NCI-H524 treated with DMSO at 0.1 percent for 48 hours (cell line): ENCODE measurements at regions not wholly inside any gene's neighbourhood (a gene's known extent, or its start where the extent isn't known, plus 50 kb on each side); places are given as distances from the start of the nearest gene placed in this dataset.

Experiments
- DNase-seq: peaks from one replicate; lab custom pipeline; 2025; lab: John Stamatoyannopoulos, UW

DNA sequence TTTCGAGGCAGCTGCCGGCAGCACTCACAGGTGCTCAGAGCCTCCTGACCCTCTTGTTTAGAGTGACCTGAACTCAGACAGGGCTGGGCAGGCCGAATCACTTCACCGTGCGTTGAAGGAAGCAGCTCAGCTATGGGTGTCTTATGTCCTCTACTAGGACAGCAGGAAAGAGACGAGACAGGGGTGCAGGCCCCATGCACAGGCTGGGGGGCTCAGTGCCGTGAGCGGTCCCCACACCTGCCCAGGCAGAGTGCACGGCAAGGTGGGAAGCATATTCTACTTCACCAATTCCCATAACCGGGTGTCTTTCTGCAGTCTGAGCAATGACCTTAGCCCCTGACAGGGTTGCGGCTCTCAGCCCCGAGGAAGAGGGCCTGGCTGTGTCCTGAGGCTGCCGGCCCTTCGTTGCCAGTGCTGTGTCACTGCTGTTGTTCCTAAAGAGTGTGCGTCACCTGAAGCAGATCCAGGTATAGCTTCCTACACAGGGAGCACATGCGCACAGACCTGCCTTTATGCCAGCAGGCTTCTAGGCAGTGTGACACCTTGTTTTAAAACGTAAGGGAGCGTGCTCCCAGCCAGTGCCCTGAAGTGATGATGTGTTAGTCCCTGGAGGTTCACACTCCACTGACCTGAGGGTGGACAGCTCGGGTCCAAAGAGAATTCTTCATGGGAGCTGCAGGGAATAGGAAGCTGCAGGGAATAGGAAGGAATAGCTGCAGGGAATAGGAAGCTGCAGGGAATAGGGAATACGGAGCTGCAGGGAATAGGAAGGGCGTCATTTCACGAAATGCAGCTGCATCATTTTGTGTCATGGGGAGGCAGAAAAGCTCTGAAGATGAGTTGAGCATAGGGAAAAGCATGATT, 207.9 kb upstream of the SALL3 start:
- DNase-seq = no peak

DNA sequence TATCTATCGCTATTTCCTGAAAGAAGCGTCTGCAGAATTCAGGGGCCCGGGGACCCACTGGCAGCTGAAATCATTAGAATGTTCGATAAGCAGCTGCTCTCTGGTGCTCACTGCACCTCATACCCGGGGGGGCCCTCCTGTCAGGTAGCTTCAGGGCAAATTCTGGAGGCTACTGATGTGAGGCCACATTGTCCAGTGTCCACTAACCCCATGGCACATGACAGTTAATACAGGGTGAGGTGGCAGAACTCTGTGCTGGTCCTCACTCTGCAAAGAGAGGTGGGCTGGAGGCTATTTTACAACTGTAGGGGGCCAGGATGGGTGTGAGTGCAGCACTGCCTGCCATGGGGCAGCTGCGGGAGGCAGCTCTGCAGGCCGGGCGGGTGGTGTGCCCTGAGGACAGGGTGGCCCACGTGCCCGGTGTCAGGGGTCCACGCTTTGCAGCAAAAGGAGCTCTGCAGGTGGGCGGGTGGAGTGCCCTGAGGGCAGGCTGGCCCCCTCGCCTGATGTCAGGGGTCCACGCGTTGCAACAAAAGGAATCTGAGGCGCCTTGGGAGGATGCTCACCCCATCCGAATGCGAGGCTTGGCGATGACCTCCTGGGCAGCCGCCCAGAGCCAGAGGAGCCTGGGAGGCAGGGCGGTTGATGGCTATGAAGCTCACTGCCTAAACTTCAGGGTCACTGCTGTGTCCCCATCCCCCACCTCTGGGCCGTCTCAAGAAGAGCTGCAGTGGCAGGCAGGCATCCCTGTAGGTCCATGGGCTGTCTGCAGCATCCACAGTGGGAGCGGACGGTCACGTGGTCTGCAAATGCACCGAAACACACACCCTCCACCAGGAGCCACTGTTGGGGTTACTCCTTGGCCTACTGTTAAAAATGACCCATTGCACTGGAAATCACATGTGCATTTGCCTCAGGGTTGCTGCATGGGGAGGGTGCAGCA, 207.0 kb upstream of the SALL3 start:
- DNase-seq = no peak

DNA sequence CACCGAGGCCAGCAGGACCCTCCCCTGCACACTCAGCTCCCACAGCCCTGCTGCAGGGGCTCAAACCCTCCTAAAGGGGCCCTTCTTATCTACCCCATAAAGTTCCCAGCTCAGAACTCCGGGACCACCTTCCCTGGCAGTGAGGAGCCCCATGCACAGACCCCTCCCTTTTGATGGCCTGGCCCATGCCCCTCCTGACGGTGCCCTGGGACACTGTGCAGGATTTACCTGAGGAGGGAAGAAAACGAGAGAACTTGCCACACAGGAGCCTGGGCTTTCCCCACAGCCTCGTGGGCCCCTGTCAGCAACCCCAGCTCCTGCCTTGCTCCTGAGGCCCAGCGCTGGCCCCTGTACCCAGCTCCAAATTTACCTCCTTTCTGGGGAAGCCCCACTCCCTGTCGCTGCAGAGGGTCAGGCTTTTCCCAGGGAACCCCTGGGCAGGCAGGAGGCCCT, 206.3 kb upstream of the SALL3 start:
- DNase-seq = no peak

DNA sequence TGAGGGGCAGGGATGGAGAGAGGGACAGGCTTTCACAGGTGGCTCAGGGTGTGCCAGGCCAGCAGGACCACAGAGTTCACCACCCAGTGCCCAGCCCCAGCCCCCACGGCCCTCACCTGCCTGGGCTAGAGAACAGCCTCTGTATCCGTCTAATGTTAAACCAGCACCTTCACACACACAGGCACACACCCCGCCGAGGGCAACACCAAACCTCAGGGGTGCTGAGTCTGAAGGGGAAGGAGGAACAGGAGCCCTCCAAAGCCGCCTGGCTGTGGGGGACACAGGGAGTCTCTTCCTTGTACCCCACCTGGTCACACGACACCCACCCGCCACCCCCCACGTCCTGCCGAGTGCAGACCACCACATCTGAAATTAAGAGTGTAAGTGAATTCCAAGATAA, 205.8 kb upstream of the SALL3 start:
- DNase-seq = no peak

DNA sequence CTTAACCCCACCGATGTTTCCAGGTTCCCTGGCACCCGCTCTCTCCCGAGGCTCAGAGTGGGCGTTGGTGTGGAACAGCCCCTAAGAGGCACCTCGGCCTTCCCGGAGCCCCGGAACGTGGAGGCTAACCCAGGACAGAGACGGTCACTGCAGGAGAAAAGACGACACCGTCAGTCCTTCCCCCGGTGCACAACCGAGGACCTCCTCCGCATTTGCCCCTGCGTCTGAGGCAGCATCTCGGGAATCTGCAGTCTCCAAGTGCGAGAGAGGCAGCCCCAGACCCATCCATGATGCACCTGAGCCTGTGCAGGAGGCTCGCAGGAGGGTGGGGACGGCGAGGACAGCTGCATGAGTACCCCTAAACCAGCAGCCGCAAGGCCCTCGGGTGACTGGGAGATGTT, 204.9 kb upstream of the SALL3 start:
- DNase-seq = no peak

DNA sequence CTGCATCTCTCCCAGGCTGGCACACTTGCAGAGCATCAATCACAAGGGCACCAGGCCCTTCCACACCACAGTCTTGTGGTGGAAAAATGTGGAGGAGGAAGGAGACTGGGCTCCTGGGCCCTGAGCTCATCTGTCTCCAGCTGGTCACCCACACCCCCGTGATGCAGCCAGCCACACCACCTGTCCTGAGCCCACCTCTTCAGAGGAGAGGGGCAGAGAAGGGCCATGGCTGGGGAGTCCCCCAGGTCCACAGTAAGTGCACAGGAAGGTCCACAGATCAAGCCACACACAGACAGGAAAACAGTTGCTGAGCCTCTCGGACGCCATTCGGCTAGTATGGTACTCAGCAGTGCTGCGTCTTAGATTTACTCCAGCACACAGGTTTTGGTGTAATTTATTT, 203.5 kb upstream of the SALL3 start:
- DNase-seq = no peak

DNA sequence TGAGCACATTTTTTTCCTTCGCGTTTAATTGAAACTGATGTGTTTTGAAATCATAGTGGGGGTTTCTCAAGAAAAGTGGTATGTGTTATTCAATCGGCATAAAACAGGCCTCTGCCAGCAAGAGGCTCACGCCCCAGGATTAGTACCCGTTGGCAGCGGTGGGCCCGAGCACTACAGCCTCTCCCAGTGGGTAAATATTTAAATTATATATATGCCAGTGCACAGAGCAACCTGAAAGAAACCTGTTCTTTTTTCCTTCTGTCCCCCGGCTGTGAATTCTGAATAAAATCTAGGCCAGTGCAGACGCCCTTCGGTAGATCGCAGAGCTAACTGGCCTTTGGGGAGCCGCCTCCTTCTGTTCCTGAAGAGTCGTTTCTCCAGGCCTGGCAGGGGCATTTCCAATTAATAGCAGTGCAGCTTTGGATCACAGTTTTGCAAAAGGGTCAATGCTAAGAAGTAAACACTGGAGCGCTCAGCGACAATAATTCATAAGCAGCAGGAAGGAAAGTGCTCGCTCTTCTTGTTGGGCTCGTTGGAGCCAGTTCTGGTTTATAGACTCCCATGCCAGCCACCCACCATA, 202.8 kb upstream of the SALL3 start:
- no peak for DNase-seq

DNA sequence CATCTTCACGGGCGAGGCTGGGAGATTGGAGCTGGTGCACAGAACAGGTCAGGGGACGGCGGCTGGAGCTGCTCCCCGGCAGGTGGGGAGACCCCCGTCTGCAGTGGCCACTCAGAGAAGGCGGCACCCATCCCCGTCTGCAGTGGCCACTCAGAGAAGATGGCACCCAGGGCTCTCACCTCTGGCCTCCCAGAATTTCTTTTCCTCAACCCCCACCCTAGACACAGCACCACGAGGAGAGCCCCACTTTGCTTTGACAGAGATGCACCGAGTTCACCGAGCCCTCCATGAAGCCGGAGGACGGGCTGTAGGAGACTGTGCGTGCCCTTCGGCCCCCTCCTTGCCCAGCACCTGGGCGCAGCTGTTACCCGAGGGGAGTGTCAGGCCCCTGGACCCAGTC, 201.6 kb upstream of the SALL3 start:
- no peak for DNase-seq

DNA sequence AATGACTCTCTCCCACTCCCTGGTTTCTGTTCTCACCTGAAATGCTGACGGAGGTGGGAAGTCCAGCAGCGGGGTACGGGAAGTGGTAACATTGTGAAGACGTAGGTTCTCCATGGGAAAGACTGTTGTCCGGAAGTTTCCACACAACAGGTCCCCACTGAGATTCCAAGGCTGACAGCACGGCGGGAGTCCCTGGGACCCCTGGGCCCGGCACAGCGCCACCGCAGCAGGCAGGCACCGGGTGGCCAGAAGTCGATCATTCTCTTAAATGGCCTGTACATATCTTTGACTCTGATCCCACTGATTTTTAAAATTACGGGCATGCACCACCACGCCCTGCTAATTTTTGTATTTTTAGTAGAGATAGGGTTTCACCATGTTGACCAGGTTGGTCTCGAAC, 201.0 kb upstream of the SALL3 start:
- no peak for DNase-seq

DNA sequence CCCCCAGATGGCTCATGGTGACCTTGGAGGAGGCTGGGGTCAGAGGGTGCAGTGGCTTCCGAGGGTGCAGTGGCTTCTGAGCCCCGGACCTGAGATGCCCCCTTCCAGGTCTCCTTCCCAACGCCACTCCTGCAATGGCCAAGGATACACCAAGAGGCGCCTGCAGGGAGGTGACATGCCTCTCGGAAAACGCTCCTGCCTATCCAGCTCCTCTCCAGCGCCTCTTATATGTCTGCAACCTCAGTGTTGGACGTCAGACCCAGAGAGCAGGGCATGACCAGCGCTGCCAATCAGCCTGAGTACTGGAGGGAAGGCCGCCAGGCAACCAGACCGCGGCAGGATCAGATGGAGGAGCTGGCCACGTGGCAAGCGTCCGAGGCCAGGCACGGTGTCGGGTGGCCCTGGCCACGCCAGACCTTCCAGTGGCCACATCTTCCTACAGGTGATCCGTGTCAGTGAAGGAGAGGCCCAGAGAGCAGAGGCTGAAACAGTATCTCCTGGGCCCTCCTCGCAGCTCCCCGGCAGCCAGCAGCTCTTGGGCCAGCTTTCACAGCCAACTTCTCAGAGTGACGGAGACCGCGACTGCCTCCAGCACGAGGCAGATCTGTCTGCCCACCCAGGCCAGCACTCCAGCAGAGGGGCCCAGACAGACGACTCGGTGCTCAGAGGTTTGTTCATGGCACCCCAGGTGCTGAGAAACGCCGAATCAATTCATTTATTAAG, 199.5 kb upstream of the SALL3 start:
- DNase-seq = no peak

DNA sequence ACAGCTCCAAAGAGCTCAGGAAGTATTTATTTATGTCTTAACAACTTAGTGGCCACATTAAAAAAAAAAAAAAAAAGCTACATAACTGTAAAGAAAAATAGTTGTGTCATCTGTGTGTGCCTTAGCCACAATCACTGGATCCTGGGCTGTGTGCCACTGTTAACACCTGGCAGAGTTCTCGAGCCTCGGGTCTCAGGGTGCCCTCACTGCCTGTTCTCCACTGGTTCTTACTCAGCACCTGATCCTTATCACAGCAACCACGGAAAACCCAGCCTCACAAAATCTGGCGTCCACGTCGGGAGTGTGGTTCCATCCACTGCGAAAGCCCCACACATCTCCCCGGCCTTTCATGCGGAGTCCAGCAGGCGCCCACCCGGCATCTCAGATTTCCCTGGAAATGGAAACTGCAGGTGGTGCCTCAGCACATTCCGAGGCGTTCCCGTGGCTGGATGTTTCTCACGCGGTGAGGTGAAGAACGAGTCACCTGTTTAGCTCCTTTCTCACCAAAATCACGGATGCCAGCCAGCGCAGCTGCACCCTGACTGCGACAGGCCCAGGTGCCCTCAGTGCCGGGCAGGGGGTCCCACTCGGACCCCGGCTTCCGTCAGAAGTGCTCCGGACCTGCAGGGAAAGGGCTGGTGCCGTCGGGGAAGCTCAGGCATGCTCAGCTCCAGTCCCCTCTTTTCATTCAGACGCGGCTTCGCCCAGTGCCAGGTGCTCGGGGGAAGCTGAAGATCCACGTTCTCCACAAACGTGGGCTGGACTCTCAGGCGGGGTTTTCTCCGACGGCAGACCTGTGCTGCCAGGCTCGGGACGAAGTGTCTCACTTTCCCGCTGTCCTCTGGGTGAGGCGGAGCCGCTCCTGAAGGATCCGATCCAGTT, 198.7 kb upstream of the SALL3 start:
- DNase-seq = no peak

DNA sequence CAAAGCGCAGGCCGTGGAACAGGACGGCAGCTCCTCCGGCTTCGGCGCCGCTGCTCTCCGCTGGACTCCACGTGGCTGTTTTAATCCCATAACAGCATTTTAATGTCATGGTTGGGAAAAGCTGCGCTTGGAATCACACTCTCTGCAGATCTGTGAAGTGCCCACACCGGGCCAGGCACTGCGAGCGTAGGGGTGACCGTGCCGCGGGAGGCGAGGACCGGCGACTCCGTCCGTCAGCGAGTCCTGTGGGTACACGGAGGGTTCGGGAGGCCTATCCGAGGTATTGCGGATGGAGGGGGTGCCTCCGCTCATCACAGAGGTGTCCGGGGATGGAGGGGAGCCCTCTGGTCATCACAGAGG, 198.0 kb upstream of the SALL3 start:
- no peak for DNase-seq

DNA sequence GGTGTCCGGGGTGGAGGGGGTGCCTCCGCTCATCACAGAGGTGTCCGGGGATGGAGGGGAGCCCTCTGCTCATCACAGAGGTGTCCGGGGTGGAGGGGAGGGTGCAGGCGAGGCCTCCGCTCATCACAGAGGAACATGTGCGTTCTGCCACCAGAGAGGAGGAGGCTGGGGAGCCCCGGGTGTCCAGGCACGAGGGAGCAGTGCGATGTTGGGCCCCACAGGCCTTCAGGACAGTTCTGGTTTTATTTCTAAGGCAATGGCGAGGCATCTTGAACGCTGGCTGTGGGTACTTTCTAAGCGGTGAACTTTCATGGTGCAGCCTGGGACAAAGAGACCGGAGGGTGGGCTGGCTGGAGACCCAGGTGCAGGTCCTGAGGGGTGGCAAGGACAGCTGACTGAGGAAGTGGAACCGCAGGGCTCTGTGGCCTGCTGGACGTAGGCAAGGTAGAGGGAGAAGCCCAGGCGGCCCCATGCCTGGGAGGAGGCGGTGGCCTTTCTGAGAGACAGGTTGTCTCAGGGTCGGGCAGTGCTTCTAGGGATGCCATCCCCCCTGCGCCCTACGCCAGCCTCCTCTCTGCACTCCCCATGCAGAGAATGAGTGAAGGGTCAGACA, 196.6 kb upstream of the SALL3 start:
- no peak for DNase-seq

DNA sequence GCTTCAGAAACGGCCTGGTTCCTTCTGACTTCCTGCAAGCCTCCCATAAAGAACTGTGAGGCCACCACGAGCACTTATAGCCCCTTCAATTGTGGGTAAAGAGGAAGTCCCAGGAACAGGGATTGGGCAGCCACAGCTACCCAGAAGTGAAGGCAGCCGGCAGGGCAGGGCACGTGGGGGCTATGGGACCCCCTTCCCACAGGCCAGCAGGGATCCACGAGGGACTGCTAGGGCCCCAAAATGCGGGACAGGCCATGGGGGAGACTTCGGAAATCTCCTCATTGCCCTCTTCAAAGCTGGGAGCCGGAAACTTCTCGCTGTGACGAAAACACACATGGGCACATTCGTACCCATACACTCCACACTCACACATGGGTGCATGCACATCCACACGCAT, 196.1 kb upstream of the SALL3 start:
- DNase-seq = no peak

DNA sequence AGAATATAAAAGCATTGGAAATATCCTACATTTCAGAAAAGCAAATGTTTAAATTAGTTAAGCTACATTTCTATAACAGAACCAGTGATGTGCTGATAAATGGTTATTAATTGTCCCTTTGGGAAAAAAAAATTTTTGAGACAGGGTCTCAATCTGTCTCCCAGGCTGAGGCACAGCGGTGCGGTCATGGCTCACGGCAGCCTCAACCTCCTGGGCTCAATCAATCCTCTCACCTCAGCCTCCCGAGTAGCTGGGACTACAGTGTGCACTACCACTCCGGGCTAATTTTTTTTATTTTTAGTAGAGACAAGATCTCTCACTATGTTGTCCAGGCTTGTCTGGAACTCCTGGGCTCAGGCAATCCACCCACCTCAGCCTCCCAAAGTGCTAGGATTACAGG, 194.8 kb upstream of the SALL3 start:
- DNase-seq = no peak

DNA sequence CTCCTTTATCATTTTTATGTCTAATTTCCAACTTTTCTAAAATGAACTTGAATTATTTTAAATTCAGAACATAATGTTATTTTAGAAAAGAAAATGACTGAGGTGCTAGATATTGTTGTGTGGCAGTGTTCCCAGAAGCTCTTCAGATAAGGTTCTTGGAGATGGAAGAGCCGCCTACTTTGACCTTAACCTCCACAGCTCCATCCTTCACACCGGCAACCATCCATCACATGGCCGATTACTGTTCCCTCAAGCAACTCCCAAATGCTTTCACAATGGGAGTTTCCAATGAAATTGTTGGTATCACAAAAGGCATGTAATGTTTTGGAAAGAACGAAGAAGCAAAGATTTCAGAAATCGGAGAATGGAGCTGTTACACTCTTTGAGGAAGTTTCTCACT, 193.9 kb upstream of the SALL3 start:
- no peak for DNase-seq

DNA sequence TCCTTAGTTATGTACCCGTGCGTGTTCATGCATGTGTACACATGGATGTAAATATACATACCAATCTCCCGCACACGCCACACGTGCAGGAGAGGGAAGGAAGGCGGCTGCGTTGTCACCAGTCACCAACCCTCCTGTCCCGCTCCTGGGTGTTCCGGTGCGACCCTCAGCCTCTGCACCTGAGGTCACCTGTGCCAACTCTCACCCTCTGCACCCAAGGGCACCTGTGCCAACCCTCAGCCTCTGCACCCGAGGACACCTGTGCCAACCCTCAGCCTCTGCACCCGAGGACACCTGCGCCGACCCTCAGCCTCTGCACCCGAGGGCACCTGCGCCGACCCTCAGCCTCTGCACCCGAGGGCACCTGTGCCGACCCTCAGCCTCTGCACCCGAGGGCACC, 192.8 kb upstream of the SALL3 start:
- no peak for DNase-seq

DNA sequence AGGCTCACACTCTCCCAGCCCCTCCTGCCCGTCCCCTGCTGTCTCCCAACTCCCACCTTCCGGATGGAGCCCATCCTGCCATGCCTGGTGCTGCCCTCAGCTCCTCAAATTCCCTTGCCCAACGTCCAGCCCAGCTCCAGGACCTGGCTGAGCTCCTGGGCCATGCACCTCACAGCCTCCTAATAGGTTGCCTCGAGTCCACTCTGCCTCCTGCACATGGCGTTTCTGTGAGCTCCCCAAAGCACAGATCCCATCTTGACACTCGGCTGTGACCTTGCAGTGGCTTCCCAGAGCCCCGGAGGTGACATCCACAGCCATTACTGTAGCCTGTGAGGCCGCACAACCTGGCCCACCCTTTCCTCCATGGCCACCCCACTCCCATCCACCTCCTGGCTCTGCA, 191.9 kb upstream of the SALL3 start:
- DNase-seq = no peak

DNA sequence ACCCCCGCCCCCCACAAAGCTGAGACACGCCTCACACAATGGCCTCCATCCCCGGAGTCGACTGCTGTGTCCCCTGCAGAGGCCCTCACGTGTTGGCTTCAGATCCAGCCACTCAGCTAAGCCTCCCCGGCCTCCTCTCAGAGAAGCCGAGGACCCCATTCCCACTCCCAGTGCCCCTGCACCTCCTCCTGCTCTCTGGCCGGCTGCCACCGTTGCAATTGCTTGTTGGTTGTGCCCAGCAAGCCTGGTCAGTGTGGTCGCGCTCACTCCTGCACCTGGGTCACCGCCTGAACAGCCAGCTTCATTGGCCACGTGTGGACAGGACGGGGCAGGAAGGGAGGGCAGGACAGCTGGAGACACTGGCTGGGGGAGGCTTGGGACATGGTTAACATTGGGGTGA, 191.5 kb upstream of the SALL3 start:
- DNase-seq = no peak

DNA sequence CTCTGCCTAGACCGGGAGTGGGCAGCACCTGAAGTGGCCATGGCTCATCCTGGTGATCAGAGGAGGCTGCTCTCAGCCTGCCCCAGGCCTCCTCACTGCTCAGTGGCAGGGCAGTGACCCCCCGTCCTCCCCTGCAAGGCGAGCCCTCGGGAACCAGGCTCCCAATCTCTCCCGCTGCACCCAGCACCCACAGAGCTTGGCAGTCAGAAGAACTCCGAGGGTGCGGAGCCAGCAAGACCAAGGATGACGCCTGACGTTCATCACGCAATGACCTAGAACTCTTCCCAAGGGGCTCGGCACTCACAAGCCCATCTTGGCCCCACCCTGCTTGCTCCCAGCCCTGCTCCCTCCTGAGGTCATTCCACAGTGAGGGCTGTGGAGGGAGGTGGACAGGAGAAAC, 189.8 kb upstream of the SALL3 start:
- no peak for DNase-seq

DNA sequence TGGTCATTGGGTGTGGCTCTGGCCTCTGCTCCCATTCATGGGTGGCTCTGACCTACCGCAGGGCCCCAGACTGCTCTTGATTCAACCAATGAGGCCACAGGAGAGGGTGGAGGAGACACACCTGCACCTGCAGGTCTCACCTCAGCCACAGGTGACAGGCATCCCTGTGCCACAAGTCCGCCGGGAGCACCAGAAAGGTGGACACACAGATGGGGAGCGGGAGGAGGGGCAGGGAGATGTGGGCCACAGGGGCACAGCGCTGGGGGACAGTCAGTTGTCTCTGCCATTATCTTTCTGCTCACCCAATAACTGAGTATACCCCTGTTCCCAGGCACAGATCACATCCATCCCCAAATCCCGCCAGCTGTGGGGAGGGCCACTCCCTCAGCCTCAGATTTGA, 189.1 kb upstream of the SALL3 start:
- no peak for DNase-seq
